Keratinocyte (primary cell): ENCODE measurements at regions not wholly inside any gene's neighbourhood (a gene's known extent, or its start where the extent isn't known, plus 50 kb on each side); places are given as distances from the start of the nearest gene placed in this dataset.

Source experiments
- CTCF ChIP-seq, 3 experiments: IDR thresholded peaks in 1 of 3; conservative IDR thresholded peaks in 1 of 3; optimal IDR thresholded peaks in 1 of 3; 2 replicates in 2 of 3; 3 replicates in 1 of 3; pipeline versions ENCODE3 to v1.5.1; 2011; ENCODE audit warnings: low read length in 3 of 3, mild to moderate bottlenecking in 3 of 3, moderate library complexity in 2 of 3, control low read depth in 1 of 3, inconsistent platforms in 1 of 3; ENCODE audit not compliant: insufficient read depth in 2 of 3; ENCODE audit errors: extremely low read depth in 1 of 3
- EZH2 ChIP-seq: IDR thresholded peaks from one replicate; pipeline ENCODE4 v1.6.1; 2012; ENCODE audit warnings: inconsistent platforms, mild to moderate bottlenecking, low read length, moderate library complexity

GRCh38 chr2:144201126-144201525 is 318.8 kb downstream of the ZEB2 start:
- TF ChIP-seq CTCF (optimal IDR thresholded peaks at IDR 0.05 in 1 of 3, IDR thresholded peaks at IDR 0.05 in 1 of 3, conservative IDR thresholded peaks at IDR 0.05 in 1 of 3; ENCODE audit: extremely low read depth in 1 of 3, insufficient read depth in 2 of 3, low read length in 3 of 3) = no peak
- TF ChIP-seq EZH2 = no peak
